NCI-H524 (cell line): ENCODE measurements at regions not wholly inside any gene's neighbourhood (a gene's known extent, or its start where the extent isn't known, plus 50 kb on each side); places are given as distances from the start of the nearest gene placed in this dataset.
A peak's percentile ranks its signal among the peaks of the same experiment; 100 is the strongest.
"Not testable (repeated sequence)": the region's sequence is repeated elsewhere in the genome, so short reads cannot be mapped to it uniquely, and the experiment has no call there.

Experiments used
- DNase-seq, 2 experiments: peaks; one replicate each; lab custom pipeline; 2025; lab: John Stamatoyannopoulos, UW

- no peak for DNase-seq
Measured at GRCh38 chr2:224110811-224111210, 71.7 kb upstream of the SERPINE2 start.

- DNase-seq, result no peak
Measured at GRCh38 chr2:224109751-224110150, 70.7 kb upstream of the SERPINE2 start.

DNA sequence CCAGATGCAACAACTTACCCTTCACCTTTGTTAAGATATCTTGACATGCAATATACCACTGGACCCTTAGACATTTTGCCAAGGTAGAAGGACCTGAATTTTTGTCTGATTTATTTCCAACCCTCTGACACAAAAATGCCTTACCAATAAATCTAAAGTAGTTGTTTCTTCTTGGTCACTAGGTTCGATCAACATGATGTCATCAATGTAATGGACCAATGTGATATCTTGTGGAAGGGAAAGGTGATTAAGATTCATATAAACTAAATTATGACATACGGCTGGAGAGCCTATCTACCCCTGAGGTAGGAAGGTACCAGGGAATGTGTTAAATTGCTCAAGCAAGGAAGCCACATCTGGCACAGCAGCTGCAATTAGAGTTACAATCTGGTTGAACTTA is 67.7 kb upstream of the SERPINE2 start:
- DNase-seq, result no peak

DNA sequence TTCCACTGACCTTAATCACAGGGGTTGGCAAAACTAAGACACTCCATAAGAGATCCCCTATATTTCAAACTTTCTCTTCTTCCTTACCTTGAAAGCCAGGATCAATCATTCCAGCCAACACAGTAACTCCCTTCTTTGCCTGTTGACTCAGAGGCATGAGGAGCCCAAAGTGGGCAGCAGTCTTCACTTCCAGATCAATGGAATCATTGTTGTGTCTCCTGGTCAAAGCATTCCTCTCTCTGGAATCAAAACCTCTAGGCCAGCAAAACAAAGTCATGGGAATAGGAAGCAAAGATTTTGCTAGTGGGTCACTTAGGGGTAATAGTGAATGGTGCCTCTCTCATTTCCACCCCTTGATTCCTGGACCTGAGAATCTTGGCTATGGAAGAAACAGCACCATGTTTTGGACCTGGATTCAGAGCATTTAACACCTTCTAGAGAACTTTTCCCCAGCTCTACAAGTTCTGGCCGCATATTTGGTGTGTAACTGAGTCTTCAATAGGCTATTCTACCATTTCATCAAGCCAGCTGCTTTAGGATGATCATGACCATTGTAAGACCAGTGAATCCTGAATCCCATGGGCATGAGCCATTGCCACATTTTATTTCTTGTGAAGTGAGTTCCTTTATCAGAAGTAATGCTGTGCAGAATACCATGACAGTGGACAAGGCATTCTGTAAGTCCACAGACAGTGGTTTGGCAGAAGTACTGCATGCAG is 65.7 kb upstream of the SERPINE2 start:
- no peak for DNase-seq

- no peak for DNase-seq
Measured at GRCh38 chr2:224103651-224104050, 64.6 kb upstream of the SERPINE2 start.

- DNase-seq, result no peak
Measured at GRCh38 chr2:224102991-224103390, 63.9 kb upstream of the SERPINE2 start.

DNA sequence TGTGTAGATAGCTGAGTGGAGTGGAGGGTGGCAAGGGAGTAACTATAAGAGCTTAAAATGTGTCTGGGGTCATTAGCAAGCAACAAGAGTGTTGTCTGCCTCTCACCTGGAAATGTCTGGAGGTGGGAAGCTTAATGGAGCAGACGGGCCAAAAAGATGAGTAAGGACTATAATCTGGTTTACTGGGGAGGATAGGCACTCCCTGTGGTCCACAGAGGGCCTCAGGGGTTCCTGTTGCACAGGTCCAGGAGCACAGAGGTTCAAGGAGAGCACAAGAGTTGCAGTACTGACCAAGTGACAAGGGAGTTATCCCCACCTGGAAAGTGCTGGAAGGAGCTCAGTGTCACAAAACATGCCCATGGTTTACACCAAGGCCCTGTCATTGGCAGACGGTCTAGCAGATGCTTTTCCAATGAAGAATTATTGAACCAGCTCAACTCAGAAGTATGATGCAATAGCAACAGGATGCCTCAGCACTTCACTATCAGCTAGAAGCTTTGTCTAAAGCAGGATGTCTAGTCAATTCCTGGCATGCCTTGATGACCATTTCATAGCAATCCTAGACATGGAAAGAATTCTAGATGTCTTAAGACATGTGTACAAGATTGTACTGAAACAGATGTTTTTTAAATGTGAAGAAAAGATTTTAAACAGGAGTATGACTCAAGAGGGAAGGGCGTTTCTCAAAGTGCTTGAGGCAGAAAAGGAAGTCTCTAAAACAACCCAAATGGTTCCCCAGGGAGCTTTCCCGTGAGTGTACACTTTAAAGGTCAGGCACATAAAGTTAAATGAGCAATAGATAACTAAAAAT is 62.9 kb upstream of the SERPINE2 start:
- peak in 1 of 2 experiments; percentile 5 for DNase-seq

DNA sequence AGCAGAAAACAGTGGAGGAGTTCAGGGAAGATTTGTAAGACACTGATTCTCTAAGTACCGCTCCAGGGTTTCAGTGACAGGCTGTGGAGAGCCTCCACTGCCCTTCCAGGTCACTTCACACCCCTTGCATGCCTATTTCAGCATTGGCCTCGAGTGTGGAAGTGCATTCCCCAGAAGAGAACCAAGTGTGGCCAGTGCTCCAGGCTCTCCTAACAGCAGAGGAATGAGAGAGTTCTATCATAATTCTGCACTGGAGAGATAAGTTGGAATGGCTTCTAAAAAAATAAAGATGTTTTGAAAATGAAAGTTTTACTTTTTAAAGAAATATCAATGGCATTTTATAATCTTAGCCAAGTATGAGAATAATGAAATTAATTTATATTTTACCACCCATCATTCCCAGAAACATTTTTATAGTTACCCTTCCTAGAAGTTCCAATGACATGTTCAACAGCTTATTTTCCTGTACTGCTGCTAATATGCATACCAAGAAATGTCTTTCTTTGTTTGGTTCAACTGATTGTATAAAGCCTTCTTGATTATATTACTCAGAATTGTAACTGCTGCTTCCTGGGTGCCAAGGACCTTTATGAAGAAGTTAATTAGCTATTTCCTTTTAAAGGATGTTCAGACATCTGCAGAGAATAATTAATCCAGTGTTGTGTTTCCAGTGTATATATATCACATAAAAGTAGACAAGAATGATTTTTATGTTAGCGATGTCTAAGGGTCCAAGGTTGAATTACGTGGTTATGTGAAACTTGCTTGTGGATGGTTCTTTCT is 61.0 kb upstream of the SERPINE2 start:
- DNase-seq, result no peak

DNA sequence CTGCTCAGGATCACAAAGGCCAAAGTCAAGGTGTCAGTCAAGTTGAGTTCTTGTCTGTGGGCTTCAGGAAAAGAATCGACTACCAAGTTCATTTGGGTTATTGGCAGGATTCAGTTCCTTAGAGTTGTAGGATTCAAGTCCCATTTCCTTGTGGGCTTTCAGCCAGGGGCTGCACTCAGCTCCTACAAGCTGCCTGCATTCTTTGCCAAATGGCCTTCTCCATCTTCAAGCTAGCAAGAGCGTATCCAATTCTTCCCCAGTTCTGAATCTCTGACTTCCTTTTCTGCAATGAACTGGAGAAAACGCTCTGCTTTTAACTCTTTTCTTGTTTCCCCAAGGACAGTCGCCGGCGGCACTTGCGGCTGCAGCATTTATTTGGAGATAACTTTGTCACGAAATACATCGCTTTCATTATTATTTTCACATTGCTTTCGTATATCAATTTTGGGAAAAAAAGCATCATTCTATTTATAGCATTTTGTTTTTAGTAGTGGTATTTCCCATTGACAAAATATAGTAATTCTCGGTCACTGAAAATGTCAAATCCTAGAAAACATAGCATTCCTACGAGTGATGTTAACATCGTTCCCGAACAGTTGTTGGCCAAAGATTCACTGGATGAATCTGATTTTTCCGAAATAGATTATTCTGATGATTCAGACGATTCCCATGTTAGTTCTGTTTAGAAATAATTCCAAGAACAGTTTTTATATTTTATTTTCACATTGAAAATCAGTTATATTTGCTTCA is 59.6 kb upstream of the SERPINE2 start:
- no peak for DNase-seq

DNA sequence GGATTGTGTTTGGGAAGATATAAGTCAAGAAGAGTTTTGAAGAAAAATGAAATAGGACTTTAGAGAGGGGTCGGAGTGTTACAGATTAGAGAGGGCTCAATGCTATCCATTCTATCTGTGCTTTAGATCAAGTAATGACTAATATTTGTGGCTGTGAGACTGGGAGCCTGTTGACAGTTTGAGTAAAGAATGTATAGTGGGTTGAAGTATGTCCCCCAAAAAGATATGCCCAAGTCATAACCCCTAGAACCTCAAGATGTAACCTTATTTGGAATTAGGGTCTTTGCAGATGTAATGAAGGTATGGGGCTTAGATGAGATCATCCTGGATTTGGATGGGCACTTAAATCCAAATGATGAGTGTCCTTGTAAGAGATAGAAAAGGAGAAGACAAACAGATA is 55.3 kb upstream of the SERPINE2 start:
- no peak for DNase-seq

DNA sequence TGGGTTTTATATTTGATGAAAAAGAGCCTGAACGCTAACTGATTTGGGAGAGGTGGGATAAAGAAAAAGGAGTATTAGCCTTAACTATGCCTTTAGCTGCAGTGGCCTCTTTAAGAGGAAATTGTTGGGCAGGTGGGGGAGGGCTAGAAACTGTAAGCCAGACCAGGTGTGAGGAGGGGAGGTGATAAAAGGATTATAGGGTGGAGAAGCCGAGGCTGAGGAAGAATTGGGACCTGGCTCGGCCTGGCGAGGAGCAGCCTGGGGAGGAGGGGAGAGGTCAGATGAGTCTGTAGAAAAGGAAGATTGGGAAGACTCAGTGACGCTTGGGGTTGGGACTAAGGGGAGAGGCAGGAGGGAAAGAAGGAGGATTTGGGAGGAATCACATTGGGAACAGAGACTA is 52.6 kb upstream of the SERPINE2 start:
- DNase-seq, result not testable (repeated sequence)

GRCh38 chr2:224089606-224090005 is 50.5 kb upstream of the SERPINE2 start:
- not testable (repeated sequence) for DNase-seq
